ENCODE measurements at regions not wholly inside any gene's neighbourhood (a gene's known extent, or its start where the extent isn't known, plus 50 kb on each side); places are given as distances from the start of the nearest gene placed in this dataset.

DNA sequence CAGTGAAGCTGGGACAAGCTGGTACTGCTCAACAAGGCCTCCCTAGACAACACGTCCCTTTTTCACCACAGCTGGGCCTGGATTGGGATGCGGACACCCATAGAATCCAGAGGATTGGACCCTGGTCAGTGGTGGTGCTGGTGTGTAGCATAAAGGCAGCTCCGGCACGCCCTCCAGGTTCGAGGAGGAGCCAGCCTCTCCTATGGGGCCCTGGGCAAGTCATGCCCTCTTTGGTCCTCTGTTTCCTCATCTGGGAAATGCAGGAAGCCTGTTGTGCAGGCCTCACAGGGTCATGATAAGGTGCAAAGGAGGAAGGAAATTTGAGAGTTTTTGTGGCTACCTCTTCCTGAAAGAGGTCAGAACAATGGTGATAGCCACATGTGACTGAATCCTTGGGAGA is 1741.7 kb downstream of the TP53TG3F start:
- peaks cover 53% of the 10 kb centered on the region for H3K9me3 ChIP-seq (ENCODE audit: control insufficient read depth, insufficient read depth, low read length)
- no peak for DNase-seq (ENCODE audit: low read depth, low spot score)
- CTCF ChIA-PET: no interaction called here
- no peaks in the 10 kb centered on the region for H3K27me3 ChIP-seq (ENCODE audit: control insufficient read depth, insufficient read depth, low read length)
- H3K4me3 ChIP-seq (ENCODE audit: low read depth, low read length): no peak overlapping the region
- TF ChIP-seq, protein P1, sequence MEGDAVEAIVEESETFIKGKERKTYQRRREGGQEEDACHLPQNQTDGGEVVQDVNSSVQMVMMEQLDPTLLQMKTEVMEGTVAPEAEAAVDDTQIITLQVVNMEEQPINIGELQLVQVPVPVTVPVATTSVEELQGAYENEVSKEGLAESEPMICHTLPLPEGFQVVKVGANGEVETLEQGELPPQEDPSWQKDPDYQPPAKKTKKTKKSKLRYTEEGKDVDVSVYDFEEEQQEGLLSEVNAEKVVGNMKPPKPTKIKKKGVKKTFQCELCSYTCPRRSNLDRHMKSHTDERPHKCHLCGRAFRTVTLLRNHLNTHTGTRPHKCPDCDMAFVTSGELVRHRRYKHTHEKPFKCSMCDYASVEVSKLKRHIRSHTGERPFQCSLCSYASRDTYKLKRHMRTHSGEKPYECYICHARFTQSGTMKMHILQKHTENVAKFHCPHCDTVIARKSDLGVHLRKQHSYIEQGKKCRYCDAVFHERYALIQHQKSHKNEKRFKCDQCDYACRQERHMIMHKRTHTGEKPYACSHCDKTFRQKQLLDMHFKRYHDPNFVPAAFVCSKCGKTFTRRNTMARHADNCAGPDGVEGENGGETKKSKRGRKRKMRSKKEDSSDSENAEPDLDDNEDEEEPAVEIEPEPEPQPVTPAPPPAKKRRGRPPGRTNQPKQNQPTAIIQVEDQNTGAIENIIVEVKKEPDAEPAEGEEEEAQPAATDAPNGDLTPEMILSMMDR (IDR thresholded peaks at IDR 0.05; ENCODE audit: low read depth, low read length): no peak
- H3K27ac ChIP-seq (ENCODE audit: low read depth, low read length): no peak overlapping the region
- POLR2A ChIA-PET: no interaction called here

DNA sequence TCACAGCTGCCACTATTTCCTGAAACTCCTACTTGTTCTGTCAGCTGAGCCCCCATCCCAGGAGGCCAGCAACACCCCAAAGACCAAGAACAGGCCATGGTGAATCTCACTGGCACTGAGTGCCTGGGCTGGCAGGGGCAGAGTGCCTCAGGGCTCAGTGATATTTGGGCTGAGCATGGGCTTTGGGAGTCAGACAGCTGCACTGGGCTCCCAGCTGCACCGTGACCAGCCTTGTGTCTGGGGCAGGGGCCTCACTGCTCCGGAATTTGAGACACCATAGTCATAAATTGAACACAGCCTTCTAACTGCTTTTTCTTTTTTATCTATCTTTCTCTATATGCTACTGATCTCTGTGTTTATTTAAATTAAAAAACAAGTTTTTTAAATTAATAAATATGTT is 1744.2 kb downstream of the TP53TG3F start:
- no peak for DNase-seq (ENCODE audit: low read depth, low spot score)
- Histone ChIP-seq H3K27ac (ENCODE audit: low read depth, low read length) (no peak overlapping the region), H3K4me3 (ENCODE audit: low read depth, low read length) (no peak overlapping the region), H3K27me3 (ENCODE audit: control insufficient read depth, insufficient read depth, low read length) (no peaks in the 10 kb centered on the region), H3K9me3 (ENCODE audit: control insufficient read depth, insufficient read depth, low read length) (peaks cover 53% of the 10 kb centered on the region)
- CTCF ChIA-PET: no interaction called here
- TF ChIP-seq, protein P1 (IDR thresholded peaks at IDR 0.05; ENCODE audit: low read depth, low read length): no peak
- POLR2A ChIA-PET: no interaction called here

DNA sequence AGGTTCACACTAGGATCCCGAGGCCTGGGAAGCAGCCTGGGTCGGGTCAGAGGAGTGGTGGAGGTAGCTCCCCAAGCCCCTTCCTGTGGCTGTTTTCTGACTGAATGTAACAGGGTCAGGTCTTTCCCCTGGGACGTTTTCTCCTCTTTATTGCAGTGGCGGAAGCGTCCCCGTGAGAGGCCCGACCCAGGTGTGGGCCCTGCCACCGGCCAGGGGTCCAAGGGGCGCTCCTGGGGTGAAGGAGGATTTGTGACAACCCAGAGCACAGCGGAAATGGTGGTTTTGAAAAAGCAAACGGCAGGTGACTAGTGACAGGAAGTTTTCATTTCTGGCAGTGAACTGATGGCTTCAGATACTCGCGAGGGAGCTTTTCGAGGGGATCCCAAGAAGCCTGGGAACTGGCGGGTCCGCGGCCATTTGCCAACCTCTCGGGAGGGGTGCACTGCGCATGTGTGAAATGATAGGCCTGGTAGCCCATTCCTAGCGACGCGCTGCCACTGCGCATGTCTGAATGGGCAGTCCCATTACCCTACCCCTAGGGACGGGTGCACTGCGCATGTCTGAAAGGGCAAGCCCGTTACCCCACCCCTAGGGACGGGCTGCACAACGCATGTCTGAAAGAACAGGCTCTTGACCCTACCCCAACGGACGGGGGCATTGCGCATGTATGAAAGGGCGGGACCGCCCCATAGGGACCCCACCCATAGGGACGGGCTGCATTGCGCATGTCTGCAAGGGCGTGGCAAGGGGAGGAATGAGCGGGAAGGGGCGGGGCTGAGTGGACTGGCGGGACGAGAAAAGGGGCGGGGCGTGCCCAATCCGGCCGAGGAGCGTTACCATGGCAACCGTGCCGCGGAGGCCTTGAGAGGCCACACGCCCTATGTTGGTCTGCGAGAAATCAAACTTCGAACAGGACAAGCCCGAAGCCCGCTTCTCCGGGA is 1747.9 kb downstream of the TP53TG3F start:
- Histone ChIP-seq H3K9me3 (ENCODE audit: control insufficient read depth, insufficient read depth, low read length) (peaks cover 31% of the 10 kb centered on the region), H3K4me3 (ENCODE audit: low read depth, low read length) (no peak overlapping the region), H3K27ac (ENCODE audit: low read depth, low read length) (no peak overlapping the region), H3K27me3 (ENCODE audit: control insufficient read depth, insufficient read depth, low read length) (no peaks in the 10 kb centered on the region)
- POLR2A ChIA-PET: no interaction called here
- CTCF ChIA-PET: no interaction called here
- TF ChIP-seq, protein P1 (IDR thresholded peaks at IDR 0.05; ENCODE audit: low read depth, low read length): no peak
- DNase-seq (ENCODE audit: low read depth, low spot score): no peak

DNA sequence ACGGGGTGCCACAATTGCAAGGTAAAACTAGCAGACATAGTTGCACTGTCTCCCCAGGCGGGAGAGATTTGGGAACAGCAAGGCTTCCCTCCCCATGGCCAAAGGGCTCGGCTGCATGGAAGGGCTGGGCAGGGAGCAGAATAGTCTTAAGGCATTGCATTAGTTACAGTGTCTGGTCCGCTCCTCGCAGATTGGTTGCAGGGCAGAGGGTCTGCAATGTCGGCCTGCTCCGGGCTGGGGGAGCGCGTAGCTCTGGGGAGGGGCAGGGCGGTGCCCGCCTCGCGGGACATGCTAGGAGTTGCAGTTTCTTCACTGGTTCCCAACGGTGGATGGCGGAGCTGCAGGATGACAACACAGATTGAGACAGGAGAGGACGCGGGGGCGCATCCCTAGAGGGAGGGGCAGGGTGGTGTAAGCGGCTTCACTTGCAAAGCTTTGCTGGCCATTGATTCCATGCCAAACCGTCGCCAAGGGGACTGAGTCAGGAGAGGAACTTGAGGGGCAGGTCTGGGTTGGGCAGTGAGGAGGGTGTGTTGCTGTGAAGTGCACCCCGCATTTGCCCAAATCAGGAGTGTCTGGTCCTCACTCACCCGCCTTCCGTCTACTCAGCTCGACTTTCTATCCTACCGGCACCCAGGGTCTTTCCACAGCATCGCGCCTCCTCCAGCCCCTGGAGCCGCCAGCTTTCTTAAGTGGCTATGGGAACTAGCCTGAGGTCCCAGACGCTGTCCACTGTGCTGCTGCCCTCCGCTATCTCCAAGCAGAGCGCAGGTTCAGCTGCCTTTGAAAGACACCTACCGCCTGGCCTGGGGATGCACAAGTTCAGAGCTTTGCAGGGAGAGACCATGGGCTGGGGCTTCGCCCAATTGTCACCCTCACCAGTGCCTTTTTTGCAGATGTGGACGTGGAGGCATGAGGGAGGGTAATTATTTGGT is 1748.9 kb downstream of the TP53TG3F start:
- TF ChIP-seq, protein P1 (IDR thresholded peaks at IDR 0.05; ENCODE audit: low read depth, low read length): no peak
- no peak overlapping the region for H3K4me3 ChIP-seq (ENCODE audit: low read depth, low read length)
- no peak for DNase-seq (ENCODE audit: low read depth, low spot score)
- CTCF ChIA-PET: no interaction called here
- H3K27me3 ChIP-seq (ENCODE audit: control insufficient read depth, insufficient read depth, low read length): no peaks in the 10 kb centered on the region
- no peak overlapping the region for H3K27ac ChIP-seq (ENCODE audit: low read depth, low read length)
- peaks cover 25% of the 10 kb centered on the region for H3K9me3 ChIP-seq (ENCODE audit: control insufficient read depth, insufficient read depth, low read length)
- POLR2A ChIA-PET: no interaction called here
